AG04449 (cell line): ENCODE measurements at regions not wholly inside any gene's neighbourhood (a gene's known extent, or its start where the extent isn't known, plus 50 kb on each side); places are given as distances from the start of the nearest gene placed in this dataset.

ENCODE experiments used
- CTCF ChIA-PET: fragments of 350-600 bp; formaldehyde crosslinking; extraction: SDS; loops from one replicate; lab custom pipeline; 2021; ENCODE audit warnings: antibody characterized with exemption; lab: Yijun Ruan, JAX
- POLR2A ChIA-PET: fragments of 400-600, 350-600 bp; formaldehyde crosslinking; extraction: SDS; loops from one replicate; lab custom pipeline; 2020; ENCODE audit warnings: antibody characterized with exemption, inconsistent platforms; lab: Yijun Ruan, JAX
- DNase-seq: peaks from one replicate; pipeline ENCODE4 v3.0.0-alpha.2; 2010; ENCODE audit warnings: low read depth, low spot score
- H3K4me3 ChIP-seq: 2 replicates; pipeline ENCODE4 v1.5.1; 2011; ENCODE audit warnings: low read depth, mild to moderate bottlenecking, control low read depth, low read length
- TF ChIP-seq, protein P1 (sequence below): IDR thresholded peaks from one replicate; pipeline ENCODE4 v1.5.1; 2011; ENCODE audit warnings: mild to moderate bottlenecking, moderate library complexity, low read length, control low read depth, inconsistent platforms; ENCODE audit not compliant: insufficient read depth; ENCODE audit errors: missing control alignments

DNA sequence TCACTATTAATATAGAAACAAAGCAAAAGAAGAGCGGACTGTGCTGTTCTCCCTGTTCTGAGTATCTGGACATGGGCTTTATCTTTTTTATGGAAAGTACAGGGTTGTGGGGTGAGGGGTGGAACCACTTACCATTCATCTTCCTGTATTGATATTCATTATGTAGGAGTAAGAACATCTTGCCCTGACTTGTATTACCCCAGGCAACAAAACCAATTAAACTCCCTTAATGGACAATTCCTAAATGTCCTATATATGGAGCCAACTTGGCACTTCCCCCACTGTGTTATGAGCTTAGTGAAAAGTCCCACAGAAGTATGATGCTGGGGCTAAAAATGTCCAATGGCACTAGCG, 139.9 kb upstream of the KRR1 start:
- TF ChIP-seq, protein P1, sequence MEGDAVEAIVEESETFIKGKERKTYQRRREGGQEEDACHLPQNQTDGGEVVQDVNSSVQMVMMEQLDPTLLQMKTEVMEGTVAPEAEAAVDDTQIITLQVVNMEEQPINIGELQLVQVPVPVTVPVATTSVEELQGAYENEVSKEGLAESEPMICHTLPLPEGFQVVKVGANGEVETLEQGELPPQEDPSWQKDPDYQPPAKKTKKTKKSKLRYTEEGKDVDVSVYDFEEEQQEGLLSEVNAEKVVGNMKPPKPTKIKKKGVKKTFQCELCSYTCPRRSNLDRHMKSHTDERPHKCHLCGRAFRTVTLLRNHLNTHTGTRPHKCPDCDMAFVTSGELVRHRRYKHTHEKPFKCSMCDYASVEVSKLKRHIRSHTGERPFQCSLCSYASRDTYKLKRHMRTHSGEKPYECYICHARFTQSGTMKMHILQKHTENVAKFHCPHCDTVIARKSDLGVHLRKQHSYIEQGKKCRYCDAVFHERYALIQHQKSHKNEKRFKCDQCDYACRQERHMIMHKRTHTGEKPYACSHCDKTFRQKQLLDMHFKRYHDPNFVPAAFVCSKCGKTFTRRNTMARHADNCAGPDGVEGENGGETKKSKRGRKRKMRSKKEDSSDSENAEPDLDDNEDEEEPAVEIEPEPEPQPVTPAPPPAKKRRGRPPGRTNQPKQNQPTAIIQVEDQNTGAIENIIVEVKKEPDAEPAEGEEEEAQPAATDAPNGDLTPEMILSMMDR: no peak

DNA sequence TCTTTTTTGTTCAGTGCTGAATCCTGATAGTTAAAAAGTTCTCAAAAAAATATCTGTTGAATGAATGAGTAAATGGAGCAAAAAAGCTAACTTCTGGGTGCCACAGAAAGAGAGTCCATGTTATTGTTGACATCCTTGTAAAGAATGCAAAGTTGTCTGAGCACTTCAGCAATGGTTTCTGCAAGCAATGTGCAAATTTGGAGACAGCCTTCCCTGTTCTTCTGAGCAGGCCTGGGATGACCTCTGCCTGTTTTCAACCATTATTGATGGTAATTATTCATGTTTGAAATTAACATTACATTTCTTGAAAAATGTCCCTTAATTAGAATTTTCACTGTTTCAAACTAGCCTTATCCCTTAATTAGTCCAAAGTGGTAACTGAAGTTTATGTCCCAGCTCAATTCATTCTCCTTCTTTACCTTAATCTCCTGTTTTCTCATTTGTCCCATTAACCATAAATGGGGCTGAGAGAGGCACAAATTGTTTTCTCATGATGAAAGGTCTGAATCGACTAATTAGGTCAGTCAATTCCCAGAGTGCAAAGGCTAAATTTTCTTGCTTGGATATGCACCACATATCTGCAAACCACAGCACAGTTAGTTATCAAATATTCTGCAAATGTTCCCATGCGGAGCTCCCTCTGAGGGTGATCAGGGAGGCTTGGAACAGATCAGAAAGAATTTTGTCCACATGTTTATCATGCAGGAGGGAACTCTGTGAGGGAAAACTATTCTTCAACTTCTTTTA, 139.4 kb upstream of the KRR1 start:
- no peak for DNase-seq
- ChIA-PET CTCF (interaction anchor here (1.1 kb wide), 1 partner anchor 10 kb away, joined by 3 read pairs; no protein-coding TSS in a partner anchor), POLR2A (interaction anchor here (0.9 to 1.0 kb wide), 2 partner anchors 9 to 58 kb away, joined by 3 read pairs; no protein-coding TSS in a partner anchor)
- H3K4me3 ChIP-seq: no peak overlapping the region
- TF ChIP-seq, protein P1: no peak

More for the DNA sequence above, 139.9 kb upstream of the KRR1 start:
- POLR2A ChIA-PET: interaction anchor here (0.9 to 1.0 kb wide), 2 partner anchors 10 to 58 kb away, joined by 3 read pairs; no protein-coding TSS in a partner anchor
- H3K4me3 ChIP-seq: no peak overlapping the region
- no peak for DNase-seq
- CTCF ChIA-PET: interaction anchor here (1.1 kb wide), 2 partner anchors 10 to 27 kb away, joined by 3 read pairs; no protein-coding TSS in a partner anchor

DNA sequence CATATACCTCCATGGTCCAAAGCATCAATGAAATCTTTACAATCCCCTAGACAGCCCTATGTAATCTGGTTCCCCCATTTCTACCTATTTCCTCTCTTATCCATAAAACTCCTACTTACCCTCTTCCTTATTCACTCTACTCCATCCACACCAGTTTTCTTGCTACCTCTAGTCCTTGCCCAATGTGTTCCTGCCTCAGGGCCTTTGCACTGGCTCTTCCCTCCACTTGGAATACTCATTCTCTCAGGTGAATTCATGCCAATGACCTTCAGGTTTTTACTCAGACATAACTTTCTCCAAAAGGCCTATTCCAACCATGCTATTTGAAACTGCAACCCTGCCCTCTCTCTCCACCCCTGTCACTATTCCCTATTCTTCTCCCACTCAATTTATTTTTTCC, 138.7 kb upstream of the KRR1 start:
- ChIA-PET CTCF (no interaction called here), POLR2A (no interaction called here)
- H3K4me3 ChIP-seq: no peak overlapping the region
- TF ChIP-seq, protein P1: no peak
- DNase-seq: no peak

DNA sequence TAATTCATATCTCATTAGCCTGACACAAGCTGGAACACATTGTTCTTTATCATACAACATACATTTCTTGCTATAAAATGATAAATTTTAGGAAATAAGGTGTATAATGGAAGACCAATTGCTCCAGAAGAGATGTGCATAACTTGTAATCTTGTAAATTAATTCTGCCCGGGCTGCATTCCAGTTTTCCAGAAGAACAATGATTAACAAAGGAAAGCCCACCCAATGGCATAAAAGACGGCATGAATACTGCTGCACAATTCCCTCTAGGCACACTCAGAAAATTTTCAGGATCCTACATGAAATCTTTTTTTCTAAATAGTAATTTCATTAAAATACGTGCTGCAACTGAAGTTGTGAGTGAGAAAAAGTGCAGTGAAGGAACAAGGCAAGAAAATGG, 137.4 kb upstream of the KRR1 start:
- no peak overlapping the region for H3K4me3 ChIP-seq
- TF ChIP-seq, protein P1: no peak
- POLR2A ChIA-PET: no interaction called here
- CTCF ChIA-PET: no interaction called here
- DNase-seq: no peak

DNA sequence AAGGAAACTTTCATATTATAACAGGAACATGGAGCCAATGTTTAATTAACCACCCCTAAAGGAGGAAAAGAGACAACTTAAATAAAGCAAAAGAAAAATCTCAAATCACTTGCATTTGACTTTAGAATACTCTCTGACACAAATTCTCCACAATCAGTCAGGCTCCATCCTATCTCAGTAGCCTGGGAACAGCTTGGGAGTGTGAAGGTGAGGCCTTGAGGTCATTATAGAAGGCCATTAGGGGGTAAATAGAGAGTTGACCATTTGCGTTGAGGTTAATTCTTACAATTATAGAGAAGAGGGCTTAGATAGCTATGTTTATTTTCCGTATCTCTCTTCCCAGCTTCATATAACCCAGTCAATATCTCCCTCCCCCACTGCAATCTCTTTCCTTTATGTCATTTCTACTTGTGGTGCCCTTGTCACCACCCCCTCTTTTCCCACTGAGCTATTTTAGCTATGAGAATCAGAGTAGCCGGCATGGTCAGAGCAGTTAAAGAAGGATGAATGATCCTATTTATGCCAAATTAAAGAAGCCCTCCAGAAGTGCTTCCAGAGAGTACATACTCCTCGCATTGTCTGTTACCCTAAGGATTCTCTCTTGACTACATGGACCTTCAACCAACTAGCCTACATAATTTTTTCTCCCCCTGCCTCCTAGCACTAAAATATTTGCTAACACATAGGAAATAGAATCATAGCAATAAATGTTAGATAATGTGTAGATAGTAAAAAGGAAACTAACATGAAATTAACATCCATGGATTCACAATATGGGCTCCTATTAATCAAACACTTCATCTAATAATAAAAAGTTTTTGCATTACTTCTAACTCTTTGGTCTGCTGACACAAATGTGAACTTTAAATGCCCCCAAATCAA, 135.2 kb upstream of the KRR1 start:
- POLR2A ChIA-PET: no interaction called here
- TF ChIP-seq, protein P1: no peak
- no peak for DNase-seq
- no peak overlapping the region for H3K4me3 ChIP-seq
- CTCF ChIA-PET: interaction anchor here (1.4 to 1.8 kb wide), 2 partner anchors 9 to 120 kb away, joined by 5 to 6 read pairs; no protein-coding TSS in a partner anchor
